Cortex of kidney (tissue), 1 donor: ENCODE measurements at regions not wholly inside any gene's neighbourhood (a gene's known extent, or its start where the extent isn't known, plus 50 kb on each side); places are given as distances from the start of the nearest gene placed in this dataset.

Experiments used
- DNase-seq: peaks from one replicate; lab custom pipeline; 2025; lab: John Stamatoyannopoulos, UW

DNA sequence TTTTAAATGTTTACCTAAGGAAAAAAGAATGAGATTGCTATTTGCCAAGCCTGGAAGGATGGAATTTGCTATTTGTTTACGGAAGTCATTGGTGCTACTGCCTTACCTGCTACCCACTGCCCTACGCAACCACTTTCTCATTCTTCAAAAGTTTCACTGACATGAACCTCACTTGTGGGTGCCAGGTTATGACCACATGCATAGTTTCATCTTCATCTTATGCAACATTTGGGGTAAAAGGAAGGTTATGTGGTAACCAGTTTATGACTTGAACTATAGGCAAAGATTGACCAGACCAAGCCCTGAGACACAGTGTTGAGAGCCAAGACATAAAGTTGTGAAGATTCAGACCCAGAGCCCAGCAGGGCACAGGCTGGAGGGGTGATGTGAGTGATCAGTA lies 142.5 kb downstream of the LACC1 start:
- DNase-seq, result no peak

DNA sequence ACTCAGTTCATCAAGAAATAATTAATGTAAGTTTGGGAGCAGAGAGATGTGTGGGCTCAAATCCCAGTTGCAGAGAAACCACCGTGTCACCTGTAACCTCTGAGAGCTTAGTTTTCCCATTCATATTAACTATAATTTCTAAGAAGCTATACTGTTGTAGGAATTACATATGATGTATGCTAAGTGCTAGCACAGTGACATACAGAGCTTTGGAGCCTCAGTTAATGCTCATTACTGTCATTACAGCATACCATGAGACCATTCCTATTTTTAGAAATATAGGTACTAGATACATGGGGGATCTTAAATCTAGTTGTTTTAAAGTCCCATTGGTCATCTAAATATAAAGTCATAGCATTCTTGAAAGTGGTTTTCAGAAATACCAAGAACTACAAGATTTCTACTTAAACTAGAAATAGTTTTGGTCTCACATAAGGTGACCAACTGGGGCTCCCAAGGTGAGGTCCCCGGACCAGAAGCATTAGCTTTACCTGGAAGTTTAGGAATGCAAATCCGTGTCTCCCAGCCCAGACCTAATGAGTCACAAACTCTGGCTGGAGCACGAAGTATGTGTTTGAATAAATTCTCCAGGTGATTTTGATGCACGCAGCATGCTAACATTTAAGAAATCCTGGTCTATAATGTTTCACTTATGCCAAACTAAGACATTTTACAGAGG lies 144.6 kb downstream of the LACC1 start:
- DNase-seq, result no peak

GRCh38 chr13:44024846-44025195 lies 145.1 kb downstream of the LACC1 start:
- no peak for DNase-seq

- no peak for DNase-seq
Measured at GRCh38 chr13:44026194-44026593, 146.5 kb downstream of the LACC1 start.

DNA sequence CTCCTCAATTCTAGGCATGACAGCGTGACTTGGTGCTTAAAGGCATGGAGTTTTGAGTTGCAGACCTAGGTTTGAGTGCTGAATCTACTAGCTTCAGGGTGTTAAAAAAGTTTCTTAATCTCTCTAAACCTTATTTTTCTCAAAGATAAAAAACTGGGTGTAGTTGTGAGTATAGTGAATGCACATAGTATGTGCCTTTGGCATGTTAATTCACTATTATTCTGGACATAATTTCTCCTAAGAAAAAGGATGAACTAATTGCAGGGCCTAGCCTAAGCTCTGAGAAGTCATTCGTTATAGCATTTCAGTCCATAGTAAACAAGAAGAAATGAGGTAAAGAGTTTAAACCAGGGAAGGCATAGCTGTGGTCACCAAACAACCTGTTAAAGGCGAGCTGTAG lies 149.0 kb downstream of the LACC1 start:
- no peak for DNase-seq

DNA sequence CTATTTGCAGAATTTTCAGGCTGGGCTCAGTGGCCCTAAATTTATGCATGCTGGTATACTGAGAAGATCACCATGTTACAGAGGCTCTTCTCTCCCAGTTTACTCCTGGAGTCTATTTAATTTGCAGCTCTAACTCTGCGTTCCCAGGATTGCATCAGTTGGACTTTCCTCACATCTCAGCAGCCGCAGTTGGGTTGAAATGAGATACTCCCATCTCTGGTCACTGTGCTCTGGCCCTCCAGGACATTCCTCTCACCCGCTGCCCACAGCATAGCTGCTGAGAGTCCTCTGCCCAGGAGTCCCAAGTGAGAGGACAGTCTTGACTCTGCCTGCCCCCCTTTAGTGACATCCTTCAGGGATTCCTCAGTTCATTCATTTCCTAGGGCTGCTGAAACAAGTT lies 150.9 kb downstream of the LACC1 start:
- no peak for DNase-seq

- DNase-seq, result no peak
Measured at GRCh38 chr13:44031555-44031954, 151.9 kb downstream of the LACC1 start.

GRCh38 chr13:44032802-44033201 lies 153.1 kb downstream of the LACC1 start:
- no peak for DNase-seq

- no peak for DNase-seq
Measured at GRCh38 chr13:44035400-44035799, 155.7 kb downstream of the LACC1 start.

- DNase-seq, result no peak
Measured at GRCh38 chr13:44040070-44040817, 160.5 kb downstream of the LACC1 start.

GRCh38 chr13:44040818-44041100 lies 161.1 kb downstream of the LACC1 start:
- no peak for DNase-seq

GRCh38 chr13:44044547-44045179 lies 165.0 kb downstream of the LACC1 start:
- DNase-seq, result no peak

DNA sequence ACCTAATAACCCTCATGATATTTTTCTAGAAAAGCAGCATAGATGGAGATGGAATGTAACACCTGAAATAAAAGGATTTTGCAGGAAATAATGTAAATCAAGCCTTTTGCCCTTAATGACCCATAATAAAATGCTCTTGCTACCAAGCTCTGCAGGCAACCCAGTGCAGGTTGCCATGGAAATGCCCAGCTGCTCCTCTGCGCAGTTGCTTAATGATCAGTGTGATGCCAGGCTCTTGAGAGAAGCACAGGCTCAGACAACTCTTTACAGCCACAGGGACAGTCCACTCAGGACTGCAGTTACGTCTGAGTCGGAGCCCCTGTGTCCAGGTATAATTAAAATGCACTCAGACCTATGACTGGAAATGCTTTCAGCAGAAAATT lies 165.5 kb downstream of the LACC1 start:
- no peak for DNase-seq

DNA sequence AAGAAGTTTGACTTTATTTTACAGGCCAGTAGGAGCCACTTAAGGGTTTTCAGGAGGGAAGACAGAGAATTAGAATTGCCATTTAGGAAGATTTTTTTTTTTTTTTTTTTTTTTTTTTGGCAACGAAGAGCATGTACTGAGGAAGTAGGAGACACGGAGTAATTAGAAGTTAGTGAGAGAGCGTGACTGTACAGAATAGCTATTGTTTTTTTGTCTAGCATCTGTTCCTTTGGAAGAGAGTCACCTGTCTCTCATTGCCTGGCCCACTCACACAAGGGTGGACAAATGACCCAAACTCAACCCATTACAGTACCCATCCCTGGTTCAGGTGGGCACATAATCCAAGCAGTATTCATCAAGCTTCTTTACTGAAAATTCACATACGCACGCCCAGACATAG lies 166.7 kb downstream of the LACC1 start:
- DNase-seq, result no peak

DNA sequence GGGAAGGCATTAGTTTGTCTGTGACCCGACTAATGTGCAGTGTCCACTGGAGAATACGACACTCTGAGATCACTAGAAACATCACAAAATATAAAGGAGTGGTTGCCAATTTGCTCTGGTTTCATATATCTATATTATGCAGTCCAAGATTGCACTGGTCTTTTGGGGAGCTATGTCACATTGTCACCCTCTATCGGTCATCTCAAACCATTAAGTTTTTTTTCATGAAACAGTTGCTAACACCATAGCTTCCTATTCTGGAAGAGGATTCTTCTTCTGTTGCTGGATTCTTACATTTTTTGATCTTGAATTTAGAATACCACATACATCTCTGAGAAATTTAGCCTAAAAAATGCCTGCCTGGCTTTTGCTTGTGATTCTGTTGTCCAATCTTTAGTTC lies 168.6 kb downstream of the LACC1 start:
- DNase-seq, result no peak

GRCh38 chr13:44049081-44049945 lies 169.6 kb downstream of the LACC1 start:
- DNase-seq, result no peak

- DNase-seq, result no peak
Measured at GRCh38 chr13:44050450-44051063, 170.9 kb downstream of the LACC1 start.

- DNase-seq, result no peak
Measured at GRCh38 chr13:44051405-44051804, 171.7 kb downstream of the LACC1 start.

DNA sequence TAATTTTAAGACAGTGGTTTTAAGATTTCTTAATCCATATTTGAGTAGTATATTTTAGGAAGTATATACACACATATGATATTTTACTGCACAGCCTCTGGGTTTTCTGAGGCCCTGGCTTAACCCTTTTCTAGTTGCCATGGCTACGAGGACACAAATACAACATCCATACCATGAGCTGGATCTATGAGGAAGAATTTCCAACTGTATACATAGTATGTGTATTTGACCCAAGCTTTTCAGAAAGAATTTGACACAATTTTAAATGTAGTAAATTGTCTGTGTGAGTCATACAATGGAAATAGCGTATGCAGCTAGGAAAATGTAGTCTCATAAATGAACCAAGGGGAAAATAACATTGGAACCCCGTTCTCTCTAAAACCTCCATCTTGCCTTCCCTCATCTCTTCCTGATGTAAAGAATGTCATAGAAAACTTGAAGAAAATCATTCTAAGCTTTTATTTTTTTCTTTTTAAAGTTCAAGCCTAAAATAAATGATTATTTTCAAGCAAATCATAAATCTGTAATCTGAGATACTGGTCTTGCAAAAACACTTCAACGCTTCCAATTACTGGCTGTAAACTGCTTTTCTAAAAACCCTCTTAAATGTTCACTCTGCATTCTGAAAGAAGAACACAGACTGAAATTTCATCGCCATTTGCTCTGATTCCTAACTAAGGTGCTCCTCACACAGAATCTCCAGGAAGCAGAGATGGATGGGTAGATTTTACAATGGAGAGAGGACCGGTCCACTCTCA lies 172.4 kb downstream of the LACC1 start:
- no peak for DNase-seq

DNA sequence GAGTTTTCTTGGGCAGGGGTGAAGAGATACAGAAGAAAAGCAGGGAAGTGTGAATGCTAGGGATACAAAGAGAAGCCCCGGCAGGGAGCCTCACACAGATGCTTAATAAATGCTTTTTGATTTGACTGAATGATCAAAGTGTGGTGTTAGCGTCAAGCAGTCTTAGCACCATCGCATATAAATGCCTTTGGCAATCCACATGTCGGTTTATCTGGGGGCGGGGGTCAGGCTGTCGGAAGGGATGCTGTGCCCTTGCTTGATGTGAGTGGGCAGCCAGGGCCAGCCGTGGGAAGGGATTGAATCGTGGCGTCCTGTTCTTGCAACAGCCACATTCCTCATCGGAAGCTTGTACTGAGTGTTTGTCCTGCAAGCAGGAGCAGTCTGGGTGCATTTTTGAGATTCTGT lies 173.1 kb downstream of the LACC1 start:
- no peak for DNase-seq

GRCh38 chr13:44053208-44053607 lies 173.5 kb downstream of the LACC1 start:
- DNase-seq, result no peak

GRCh38 chr13:44054525-44054924 lies 174.8 kb downstream of the LACC1 start:
- no peak for DNase-seq
